ENCODE measurements at regions not wholly inside any gene's neighbourhood (a gene's known extent, or its start where the extent isn't known, plus 50 kb on each side); places are given as distances from the start of the nearest gene placed in this dataset.

GRCh38 chr1:199116488-199116887, 477.6 kb downstream of the PTPRC start:
- TF ChIP-seq CTCF (IDR thresholded peaks at IDR 0.05), result no peak
- no peak for TF ChIP-seq EP300 (IDR thresholded peaks at IDR 0.05)
- no peak for TF ChIP-seq POLR2A (IDR thresholded peaks at IDR 0.05)

Data from suprapubic skin (tissue), 3 donors.